ENCODE measurements at regions not wholly inside any gene's neighbourhood (a gene's known extent, or its start where the extent isn't known, plus 50 kb on each side); places are given as distances from the start of the nearest gene placed in this dataset.

GRCh38 chr13:105033999-105034398 lies 1501.5 kb downstream of the EFNB2 start:
- no peak overlapping the region for H2AFZ ChIP-seq
- no peaks in the 10 kb centered on the region for H3K9me2 ChIP-seq (replicated peaks; ENCODE audit: insufficient read depth)
- no peak overlapping the region for H3K27ac ChIP-seq
- 80% methylated on average over 2 of the region's 2 CpGs for WGBS (ENCODE audit: low lambda C conversion rate, missing lambda C conversion rate)
- TF ChIP-seq EZH2 (IDR thresholded peaks at IDR 0.05; ENCODE audit: borderline replicate concordance) (no peak), EZH2phosphoT487 (IDR thresholded peaks at IDR 0.05; ENCODE audit: low read depth, severe bottlenecking, unreplicated experiment) (no peak), CTCF (IDR thresholded peaks at IDR 0.05; ENCODE audit: poor library complexity) (no peak)
- H3K9me3 ChIP-seq (ENCODE audit: low read depth) = no peaks in the 10 kb centered on the region
- no peak overlapping the region for H3K4me3 ChIP-seq
- H3K79me2 ChIP-seq = no peaks in the 10 kb centered on the region
- H3K36me3 ChIP-seq (replicated peaks; ENCODE audit: insufficient read depth, low read depth) = no peaks in the 10 kb centered on the region
- no peak overlapping the region for H3K4me2 ChIP-seq
- H4K20me1 ChIP-seq (ENCODE audit: insufficient read depth, poor library complexity, severe bottlenecking) = no peaks in the 10 kb centered on the region
- no peaks in the 10 kb centered on the region for H3K27me3 ChIP-seq
- no peak for DNase-seq (ENCODE audit: low spot score)
- H3K4me1 ChIP-seq (ENCODE audit: insufficient read depth) = no peaks in the 10 kb centered on the region

DNA sequence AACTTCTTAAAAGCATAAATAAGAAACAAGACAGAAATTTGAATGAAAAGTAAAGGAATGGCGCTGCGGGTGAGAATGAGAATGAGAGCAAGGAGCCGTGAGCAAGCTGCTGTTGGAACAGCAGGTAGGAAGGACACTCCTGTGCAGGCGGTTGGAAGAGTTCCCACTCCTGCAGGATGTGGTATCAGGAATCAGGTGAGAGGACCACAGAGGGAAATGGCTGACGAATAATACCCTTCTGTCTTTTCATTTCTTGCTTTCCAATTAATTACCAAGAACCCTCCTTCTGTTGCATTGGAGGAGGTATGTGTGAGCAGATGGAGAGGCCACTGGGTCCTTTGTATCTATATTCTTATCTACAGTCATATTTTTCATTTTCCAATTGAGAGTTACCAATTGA lies 1504.2 kb downstream of the EFNB2 start:
- WGBS (ENCODE audit: low lambda C conversion rate, missing lambda C conversion rate) = 92% methylated on average over 5 of the region's 5 CpGs
- H3K4me3 ChIP-seq = no peak overlapping the region

GRCh38 chr13:105030851-105031250 lies 1504.6 kb downstream of the EFNB2 start:
- Histone ChIP-seq H3K79me2 (no peaks in the 10 kb centered on the region), H3K9me2 (replicated peaks; ENCODE audit: insufficient read depth) (no peaks in the 10 kb centered on the region), H3K27ac (no peak overlapping the region), H3K4me1 (ENCODE audit: insufficient read depth) (no peaks in the 10 kb centered on the region), H3K4me3 (no peak overlapping the region), H4K20me1 (ENCODE audit: insufficient read depth, poor library complexity, severe bottlenecking) (no peaks in the 10 kb centered on the region), H2AFZ (no peak overlapping the region), H3K9me3 (ENCODE audit: low read depth) (no peaks in the 10 kb centered on the region), H3K27me3 (no peaks in the 10 kb centered on the region), H3K36me3 (replicated peaks; ENCODE audit: insufficient read depth, low read depth) (no peaks in the 10 kb centered on the region), H3K4me2 (no peak overlapping the region)
- DNase-seq (ENCODE audit: low spot score) = no peak
- 88% methylated on average over 3 of the region's 3 CpGs for WGBS (ENCODE audit: low lambda C conversion rate, missing lambda C conversion rate)
- TF ChIP-seq CTCF (IDR thresholded peaks at IDR 0.05; ENCODE audit: poor library complexity) = no peak
- TF ChIP-seq EZH2phosphoT487 (IDR thresholded peaks at IDR 0.05; ENCODE audit: low read depth, severe bottlenecking, unreplicated experiment) = no peak
- TF ChIP-seq EZH2 (IDR thresholded peaks at IDR 0.05; ENCODE audit: borderline replicate concordance) = no peak

More for the DNA sequence above, 1504.2 kb downstream of the EFNB2 start:
- Histone ChIP-seq H3K36me3 (replicated peaks; ENCODE audit: insufficient read depth, low read depth) (no peaks in the 10 kb centered on the region), H2AFZ (no peak overlapping the region), H3K79me2 (no peaks in the 10 kb centered on the region), H3K27ac (no peak overlapping the region), H4K20me1 (ENCODE audit: insufficient read depth, poor library complexity, severe bottlenecking) (no peaks in the 10 kb centered on the region), H3K27me3 (no peaks in the 10 kb centered on the region), H3K9me2 (replicated peaks; ENCODE audit: insufficient read depth) (no peaks in the 10 kb centered on the region), H3K4me1 (ENCODE audit: insufficient read depth) (no peaks in the 10 kb centered on the region), H3K9me3 (ENCODE audit: low read depth) (no peaks in the 10 kb centered on the region), H3K4me2 (no peak overlapping the region)
- TF ChIP-seq EZH2phosphoT487 (IDR thresholded peaks at IDR 0.05; ENCODE audit: low read depth, severe bottlenecking, unreplicated experiment) (no peak), CTCF (IDR thresholded peaks at IDR 0.05; ENCODE audit: poor library complexity) (no peak), EZH2 (IDR thresholded peaks at IDR 0.05; ENCODE audit: borderline replicate concordance) (no peak)
- no peak for DNase-seq (ENCODE audit: low spot score)

GRCh38 chr13:105019073-105019472 lies 1516.4 kb downstream of the EFNB2 start:
- H3K9me3 ChIP-seq (ENCODE audit: low read depth) = no peaks in the 10 kb centered on the region
- H3K4me2 ChIP-seq = no peak overlapping the region
- DNase-seq (ENCODE audit: low spot score) = no peak
- no peak overlapping the region for H2AFZ ChIP-seq
- no peaks in the 10 kb centered on the region for H3K4me1 ChIP-seq (ENCODE audit: insufficient read depth)
- H3K27me3 ChIP-seq = no peaks in the 10 kb centered on the region
- no peaks in the 10 kb centered on the region for H3K36me3 ChIP-seq (replicated peaks; ENCODE audit: insufficient read depth, low read depth)
- H3K79me2 ChIP-seq = no peaks in the 10 kb centered on the region
- WGBS (ENCODE audit: low lambda C conversion rate, missing lambda C conversion rate) = 94% methylated on average over 8 of the region's 8 CpGs
- H4K20me1 ChIP-seq (ENCODE audit: insufficient read depth, poor library complexity, severe bottlenecking) = no peaks in the 10 kb centered on the region
- TF ChIP-seq EZH2 (IDR thresholded peaks at IDR 0.05; ENCODE audit: borderline replicate concordance) = no peak
- no peak for TF ChIP-seq EZH2phosphoT487 (IDR thresholded peaks at IDR 0.05; ENCODE audit: low read depth, severe bottlenecking, unreplicated experiment)
- TF ChIP-seq CTCF (IDR thresholded peaks at IDR 0.05; ENCODE audit: poor library complexity) = no peak
- no peak overlapping the region for H3K27ac ChIP-seq
- H3K4me3 ChIP-seq = no peak overlapping the region
- no peaks in the 10 kb centered on the region for H3K9me2 ChIP-seq (replicated peaks; ENCODE audit: insufficient read depth)

Measured in hepatocyte (in vitro differentiated cells).